ENCODE measurements at regions not wholly inside any gene's neighbourhood (a gene's known extent, or its start where the extent isn't known, plus 50 kb on each side); places are given as distances from the start of the nearest gene placed in this dataset.

GRCh38 chr17:69860142-69860680 lies 214.8 kb upstream of the KCNJ16 start:
- Histone ChIP-seq H3K9ac (ENCODE audit: low read length) (no peak overlapping the region), H3K9me3 (ENCODE audit: insufficient read depth, low read length) (no peaks in the 10 kb centered on the region; the same call in 1 of the 2 replicates), H2AFZ (ENCODE audit: low read depth, low read length) (no peak overlapping the region), H3K79me2 (ENCODE audit: low read length) (no peaks in the 10 kb centered on the region), H3K4me1 (ENCODE audit: low read length) (no peaks in the 10 kb centered on the region), H3K27ac (ENCODE audit: low read length) (no peak overlapping the region), H4K20me1 (ENCODE audit: insufficient read depth, low read length) (no peaks in the 10 kb centered on the region), H3K27me3 (ENCODE audit: low read depth, low read length) (no peaks in the 10 kb centered on the region), H3K4me3 (ENCODE audit: low read length) (no peak overlapping the region), H3K36me3 (replicated peaks; ENCODE audit: low read depth, low read length) (no peaks in the 10 kb centered on the region), H3K4me2 (ENCODE audit: low read length) (no peak overlapping the region)
- no peak for TF ChIP-seq EZH2phosphoT487 (IDR thresholded peaks at IDR 0.05; ENCODE audit: low read depth)
- no peak for TF ChIP-seq CTCF (IDR thresholded peaks at IDR 0.05; ENCODE audit: low read depth, low read length)

DNA sequence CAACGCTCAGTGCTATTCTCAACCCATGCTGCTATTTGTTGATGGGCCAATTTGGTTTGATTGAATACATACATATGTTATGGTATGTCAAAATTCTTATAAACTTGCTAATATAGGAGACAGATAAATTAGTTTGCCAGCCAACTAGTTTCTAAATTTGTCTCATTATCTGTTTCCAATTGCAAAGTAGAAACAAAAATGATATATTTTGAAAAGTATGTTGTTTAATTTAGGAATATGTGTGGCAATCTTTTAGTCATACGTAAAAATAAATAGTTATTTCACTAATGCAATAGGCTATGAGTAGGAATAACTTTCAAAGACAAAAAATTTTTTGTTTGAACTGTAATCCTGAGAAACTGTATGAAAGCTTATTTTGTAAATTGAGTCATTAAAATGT lies 210.6 kb upstream of the KCNJ16 start:
- no peak overlapping the region for H3K4me2 ChIP-seq (ENCODE audit: low read length)
- H3K27ac ChIP-seq (ENCODE audit: low read length), result no peak overlapping the region
- TF ChIP-seq CTCF (IDR thresholded peaks at IDR 0.05; ENCODE audit: low read depth, low read length) (no peak), EZH2phosphoT487 (IDR thresholded peaks at IDR 0.05; ENCODE audit: low read depth) (no peak)

DNA sequence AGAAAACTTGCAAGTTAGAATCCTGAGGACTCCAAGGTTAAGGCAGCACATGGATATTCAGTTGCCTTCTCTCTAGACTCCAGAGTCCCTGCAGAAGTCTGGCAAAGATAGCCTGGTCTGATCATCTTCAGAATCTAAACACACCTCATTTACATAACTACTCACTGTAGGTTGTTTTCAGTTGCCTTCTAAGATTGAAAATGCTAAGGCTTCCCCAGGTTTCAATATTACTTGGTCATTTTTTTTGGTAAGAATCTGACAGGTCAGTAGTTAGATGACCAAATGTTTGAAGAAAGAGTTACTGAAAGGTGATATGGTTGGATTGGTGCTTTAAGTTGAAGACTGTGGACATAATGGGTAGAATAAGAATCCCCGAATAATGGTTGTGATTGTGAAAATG lies 205.4 kb upstream of the KCNJ16 start:
- Histone ChIP-seq H4K20me1 (ENCODE audit: insufficient read depth, low read length) (no peaks in the 10 kb centered on the region), H3K27ac (ENCODE audit: low read length) (peak overlapping the region; percentile 34; the same call in 1 of the 2 replicates)

More for the DNA sequence above, 210.6 kb upstream of the KCNJ16 start:
- peaks cover 3% of the 10 kb centered on the region; the same call in 1 of the 2 replicates for H3K27me3 ChIP-seq (ENCODE audit: low read depth, low read length)
- no peaks in the 10 kb centered on the region for H3K79me2 ChIP-seq (ENCODE audit: low read length)
- no peak overlapping the region for H2AFZ ChIP-seq (ENCODE audit: low read depth, low read length)
- H4K20me1 ChIP-seq (ENCODE audit: insufficient read depth, low read length), result no peaks in the 10 kb centered on the region
- no peaks in the 10 kb centered on the region for H3K9me3 ChIP-seq (ENCODE audit: insufficient read depth, low read length)
- H3K9ac ChIP-seq (ENCODE audit: low read length), result no peak overlapping the region
- H3K36me3 ChIP-seq (replicated peaks; ENCODE audit: low read depth, low read length), result no peaks in the 10 kb centered on the region
- H3K4me1 ChIP-seq (ENCODE audit: low read length), result peaks cover 8% of the 10 kb centered on the region
- no peak overlapping the region for H3K4me3 ChIP-seq (ENCODE audit: low read length)

DNA sequence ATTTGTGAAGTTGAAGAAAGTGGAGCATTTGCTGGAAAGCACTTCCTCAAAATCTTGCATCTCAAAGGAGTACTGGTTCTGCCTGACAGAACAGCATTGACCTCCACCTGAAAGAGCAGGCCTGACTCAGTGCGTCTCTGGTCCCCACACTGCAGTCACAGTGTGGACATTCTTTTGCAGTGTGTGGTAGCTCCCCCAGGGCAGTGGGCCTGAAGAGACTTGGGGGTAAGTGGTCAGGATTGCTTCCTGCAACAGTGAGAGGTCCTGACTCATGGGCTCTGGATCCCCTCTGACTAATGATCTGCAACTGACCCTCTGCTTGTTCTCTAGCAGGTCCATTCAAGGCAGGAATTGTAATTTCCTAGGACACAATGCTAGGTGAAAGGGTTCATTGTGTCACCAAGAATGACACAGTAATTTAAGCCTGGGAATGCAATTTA lies 204.9 kb upstream of the KCNJ16 start:
- H3K9me3 ChIP-seq (ENCODE audit: insufficient read depth, low read length), result no peaks in the 10 kb centered on the region
- H2AFZ ChIP-seq (ENCODE audit: low read depth, low read length), result no peak overlapping the region
- no peak overlapping the region for H3K9ac ChIP-seq (ENCODE audit: low read length)
- TF ChIP-seq EZH2phosphoT487 (IDR thresholded peaks at IDR 0.05; ENCODE audit: low read depth) (no peak), CTCF (IDR thresholded peaks at IDR 0.05; ENCODE audit: low read depth, low read length) (no peak)
- peak overlapping the region; percentile 67 for H3K4me2 ChIP-seq (ENCODE audit: low read length)
- peaks cover 27% of the 10 kb centered on the region for H3K4me1 ChIP-seq (ENCODE audit: low read length)
- peaks cover 3% of the 10 kb centered on the region; the same call in 1 of the 2 replicates for H3K27me3 ChIP-seq (ENCODE audit: low read depth, low read length)
- H3K79me2 ChIP-seq (ENCODE audit: low read length), result no peaks in the 10 kb centered on the region
- H4K20me1 ChIP-seq (ENCODE audit: insufficient read depth, low read length), result no peaks in the 10 kb centered on the region
- H3K4me3 ChIP-seq (ENCODE audit: low read length), result peak overlapping the region; percentile 37
- peak overlapping the region; percentile 34; the same call in 1 of the 2 replicates for H3K27ac ChIP-seq (ENCODE audit: low read length)
- no peaks in the 10 kb centered on the region for H3K36me3 ChIP-seq (replicated peaks; ENCODE audit: low read depth, low read length)

More for the DNA sequence above, 205.4 kb upstream of the KCNJ16 start:
- Histone ChIP-seq H2AFZ (ENCODE audit: low read depth, low read length) (no peak overlapping the region), H3K79me2 (ENCODE audit: low read length) (no peaks in the 10 kb centered on the region), H3K4me3 (ENCODE audit: low read length) (peak overlapping the region; percentile 37), H3K9me3 (ENCODE audit: insufficient read depth, low read length) (no peaks in the 10 kb centered on the region), H3K4me2 (ENCODE audit: low read length) (peak overlapping the region; percentile 67), H3K27me3 (ENCODE audit: low read depth, low read length) (peaks cover 3% of the 10 kb centered on the region; the same call in 1 of the 2 replicates), H3K4me1 (ENCODE audit: low read length) (peaks cover 27% of the 10 kb centered on the region), H3K9ac (ENCODE audit: low read length) (no peak overlapping the region), H3K36me3 (replicated peaks; ENCODE audit: low read depth, low read length) (no peaks in the 10 kb centered on the region)
- TF ChIP-seq CTCF (IDR thresholded peaks at IDR 0.05; ENCODE audit: low read depth, low read length), result no peak
- TF ChIP-seq EZH2phosphoT487 (IDR thresholded peaks at IDR 0.05; ENCODE audit: low read depth), result no peak
